ENCODE measurements at regions not wholly inside any gene's neighbourhood (a gene's known extent, or its start where the extent isn't known, plus 50 kb on each side); places are given as distances from the start of the nearest gene placed in this dataset.
A peak's percentile ranks its signal among the peaks of the same experiment; 100 is the strongest.

DNA sequence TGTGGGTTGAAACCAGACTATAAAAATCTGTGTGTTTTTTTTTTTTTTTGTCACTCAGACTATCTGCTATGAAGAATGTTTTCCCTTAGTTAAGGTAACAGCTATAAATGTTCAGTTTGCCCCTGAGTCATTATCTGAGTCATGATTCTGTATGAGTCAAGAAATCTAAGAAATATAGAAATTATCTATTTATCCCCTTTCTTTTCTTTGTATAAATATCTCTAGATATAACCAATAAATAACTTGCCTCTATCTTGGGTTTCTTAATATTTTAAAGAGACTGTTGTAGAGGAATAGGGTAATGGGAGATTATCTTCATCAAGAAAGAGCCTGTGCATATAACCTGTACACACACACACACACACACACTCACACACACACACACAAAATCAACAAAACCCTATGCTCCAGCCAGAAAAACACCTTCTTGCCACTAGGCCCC lies 161.7 kb upstream of the EEA1 start:
- no peaks in the 10 kb centered on the region for H3K79me2 ChIP-seq (ENCODE audit: insufficient read depth, low read length)
- H3K4me2 ChIP-seq (ENCODE audit: low read length) = peak overlapping the region; percentile 63
- DNase-seq (ENCODE audit: low read depth) (peak; percentile 78), FAIRE-seq (no peak)
- Mint-ChIP-seq H3K27ac (ENCODE audit: unreplicated experiment) (peak overlapping the region; percentile 89), H3K4me1 (ENCODE audit: low read depth, unreplicated experiment) (peaks cover 28% of the 10 kb centered on the region), H3K27me3 (ENCODE audit: low read depth, unreplicated experiment) (no peaks in the 10 kb centered on the region), H3K9me3 (ENCODE audit: unreplicated experiment) (no peaks in the 10 kb centered on the region), H3K4me3 (ENCODE audit: unreplicated experiment) (no peak overlapping the region), H3K36me3 (ENCODE audit: low read depth, unreplicated experiment) (no peaks in the 10 kb centered on the region)
- peaks cover 34% of the 10 kb centered on the region for H3K4me1 ChIP-seq (ENCODE audit: insufficient read depth, low read length)
- TF ChIP-seq EZH2 (IDR thresholded peaks at IDR 0.05; ENCODE audit: insufficient read depth, low read length) = no peak
- TF ChIP-seq, protein P1, sequence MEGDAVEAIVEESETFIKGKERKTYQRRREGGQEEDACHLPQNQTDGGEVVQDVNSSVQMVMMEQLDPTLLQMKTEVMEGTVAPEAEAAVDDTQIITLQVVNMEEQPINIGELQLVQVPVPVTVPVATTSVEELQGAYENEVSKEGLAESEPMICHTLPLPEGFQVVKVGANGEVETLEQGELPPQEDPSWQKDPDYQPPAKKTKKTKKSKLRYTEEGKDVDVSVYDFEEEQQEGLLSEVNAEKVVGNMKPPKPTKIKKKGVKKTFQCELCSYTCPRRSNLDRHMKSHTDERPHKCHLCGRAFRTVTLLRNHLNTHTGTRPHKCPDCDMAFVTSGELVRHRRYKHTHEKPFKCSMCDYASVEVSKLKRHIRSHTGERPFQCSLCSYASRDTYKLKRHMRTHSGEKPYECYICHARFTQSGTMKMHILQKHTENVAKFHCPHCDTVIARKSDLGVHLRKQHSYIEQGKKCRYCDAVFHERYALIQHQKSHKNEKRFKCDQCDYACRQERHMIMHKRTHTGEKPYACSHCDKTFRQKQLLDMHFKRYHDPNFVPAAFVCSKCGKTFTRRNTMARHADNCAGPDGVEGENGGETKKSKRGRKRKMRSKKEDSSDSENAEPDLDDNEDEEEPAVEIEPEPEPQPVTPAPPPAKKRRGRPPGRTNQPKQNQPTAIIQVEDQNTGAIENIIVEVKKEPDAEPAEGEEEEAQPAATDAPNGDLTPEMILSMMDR (IDR thresholded peaks at IDR 0.05; ENCODE audit: insufficient read depth, low read depth, low read length) = no peak
- H3K4me3 ChIP-seq (ENCODE audit: insufficient read depth, low read depth, low read length) = no peak overlapping the region
- peak overlapping the region; percentile 78 for H3K27ac ChIP-seq (ENCODE audit: low read depth, low read length)
- peak overlapping the region; percentile 56 for H3K9ac ChIP-seq (ENCODE audit: low read length)
- no peaks in the 10 kb centered on the region for H3K27me3 ChIP-seq (ENCODE audit: insufficient read depth, low read length)
- H3K9me3 ChIP-seq (ENCODE audit: insufficient read depth, low read depth, low read length) = peaks cover 3% of the 10 kb centered on the region
- H2AFZ ChIP-seq (ENCODE audit: low read depth, low read length) = no peak overlapping the region
- no peaks in the 10 kb centered on the region for H4K20me1 ChIP-seq (ENCODE audit: insufficient read depth, low read length)
- no peaks in the 10 kb centered on the region for H3K36me3 ChIP-seq (ENCODE audit: insufficient read depth, low read length)

DNA sequence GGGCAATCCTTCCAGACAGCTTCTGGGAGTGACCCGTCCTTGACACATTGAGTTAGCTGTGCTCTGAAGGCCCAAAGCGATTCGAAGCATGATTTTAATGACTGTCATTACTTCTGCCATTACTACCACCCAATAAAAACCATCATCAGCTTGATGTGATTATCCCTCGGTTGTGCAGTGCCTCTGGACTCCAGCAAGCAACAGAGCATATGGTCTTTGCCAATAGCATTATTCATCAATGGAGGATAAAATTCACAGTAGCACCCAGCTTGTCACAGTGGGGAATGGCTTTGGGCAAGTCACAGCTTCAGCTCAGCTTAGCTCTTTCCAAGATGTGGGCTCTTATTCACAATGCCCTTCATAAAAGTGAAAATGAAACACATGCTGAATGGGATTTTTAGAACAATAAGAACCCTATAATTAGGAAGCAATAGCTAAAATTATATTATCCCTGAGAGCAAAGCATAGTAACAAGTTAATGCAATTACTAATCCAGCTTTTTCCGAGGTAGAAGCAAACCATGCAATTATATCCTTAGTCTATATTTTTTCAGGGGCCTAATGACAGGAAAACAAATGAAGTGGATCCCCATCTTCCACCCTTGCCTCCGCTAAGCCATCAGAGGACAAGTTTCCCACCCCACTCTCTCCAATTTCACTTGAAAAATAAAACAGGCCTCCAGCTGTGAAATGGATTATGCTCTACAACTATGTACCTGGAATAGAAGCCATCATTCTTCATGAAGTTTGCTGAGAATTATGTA lies 163.0 kb upstream of the EEA1 start:
- DNase-seq (ENCODE audit: low read depth) (no peak), FAIRE-seq (no peak)
- H3K27me3 ChIP-seq (ENCODE audit: insufficient read depth, low read length) = no peaks in the 10 kb centered on the region
- Mint-ChIP-seq H3K4me1 (ENCODE audit: low read depth, unreplicated experiment) (peaks cover 29% of the 10 kb centered on the region), H3K27ac (ENCODE audit: unreplicated experiment) (no peak overlapping the region), H3K4me3 (ENCODE audit: unreplicated experiment) (no peak overlapping the region), H3K27me3 (ENCODE audit: low read depth, unreplicated experiment) (no peaks in the 10 kb centered on the region), H3K36me3 (ENCODE audit: low read depth, unreplicated experiment) (no peaks in the 10 kb centered on the region), H3K9me3 (ENCODE audit: unreplicated experiment) (no peaks in the 10 kb centered on the region)
- H4K20me1 ChIP-seq (ENCODE audit: insufficient read depth, low read length) = no peaks in the 10 kb centered on the region
- no peaks in the 10 kb centered on the region for H3K36me3 ChIP-seq (ENCODE audit: insufficient read depth, low read length)
- H3K4me3 ChIP-seq (ENCODE audit: insufficient read depth, low read depth, low read length) = no peak overlapping the region
- no peak overlapping the region for H3K4me2 ChIP-seq (ENCODE audit: low read length)
- TF ChIP-seq, protein P1 (IDR thresholded peaks at IDR 0.05; ENCODE audit: insufficient read depth, low read depth, low read length) = no peak
- no peak for TF ChIP-seq EZH2 (IDR thresholded peaks at IDR 0.05; ENCODE audit: insufficient read depth, low read length)
- H3K9ac ChIP-seq (ENCODE audit: low read length) = no peak overlapping the region
- peaks cover 34% of the 10 kb centered on the region for H3K4me1 ChIP-seq (ENCODE audit: insufficient read depth, low read length)
- H3K9me3 ChIP-seq (ENCODE audit: insufficient read depth, low read depth, low read length) = peaks cover 3% of the 10 kb centered on the region
- H3K27ac ChIP-seq (ENCODE audit: low read depth, low read length) = no peak overlapping the region
- H3K79me2 ChIP-seq (ENCODE audit: insufficient read depth, low read length) = no peaks in the 10 kb centered on the region
- no peak overlapping the region for H2AFZ ChIP-seq (ENCODE audit: low read depth, low read length)

DNA sequence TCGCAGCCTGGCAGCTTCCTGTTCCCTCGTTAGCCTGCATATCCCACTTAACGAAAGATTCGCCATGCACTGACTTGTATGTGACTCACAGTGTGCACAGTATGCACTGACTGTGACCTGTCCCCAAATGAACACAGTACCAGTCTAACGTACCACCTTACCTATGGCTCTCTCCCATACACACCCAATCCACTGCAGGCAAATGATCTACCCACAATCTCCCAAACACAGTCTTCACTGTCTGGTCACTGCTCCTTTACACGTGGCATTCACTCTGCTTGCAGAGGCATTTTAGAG lies 163.5 kb upstream of the EEA1 start:
- DNase-seq (ENCODE audit: low read depth) = no peak
- H3K36me3 ChIP-seq (ENCODE audit: insufficient read depth, low read length) = no peaks in the 10 kb centered on the region
- no peak overlapping the region for H3K9ac ChIP-seq (ENCODE audit: low read length)
- no peaks in the 10 kb centered on the region for H4K20me1 ChIP-seq (ENCODE audit: insufficient read depth, low read length)
- no peak overlapping the region for H3K4me2 ChIP-seq (ENCODE audit: low read length)
- H3K27me3 ChIP-seq (ENCODE audit: insufficient read depth, low read length) = no peaks in the 10 kb centered on the region
- Mint-ChIP-seq H3K36me3 (ENCODE audit: low read depth, unreplicated experiment) (no peaks in the 10 kb centered on the region), H3K9me3 (ENCODE audit: unreplicated experiment) (no peaks in the 10 kb centered on the region), H3K27me3 (ENCODE audit: low read depth, unreplicated experiment) (no peaks in the 10 kb centered on the region), H3K4me1 (ENCODE audit: low read depth, unreplicated experiment) (peaks cover 29% of the 10 kb centered on the region), H3K4me3 (ENCODE audit: unreplicated experiment) (no peak overlapping the region), H3K27ac (ENCODE audit: unreplicated experiment) (no peak overlapping the region)
- H3K9me3 ChIP-seq (ENCODE audit: insufficient read depth, low read depth, low read length) = peaks cover 3% of the 10 kb centered on the region
- no peak for FAIRE-seq
- H3K27ac ChIP-seq (ENCODE audit: low read depth, low read length) = no peak overlapping the region
- H3K4me1 ChIP-seq (ENCODE audit: insufficient read depth, low read length) = peaks cover 34% of the 10 kb centered on the region
- no peak overlapping the region for H3K4me3 ChIP-seq (ENCODE audit: insufficient read depth, low read depth, low read length)
- no peak overlapping the region for H2AFZ ChIP-seq (ENCODE audit: low read depth, low read length)
- H3K79me2 ChIP-seq (ENCODE audit: insufficient read depth, low read length) = no peaks in the 10 kb centered on the region
- TF ChIP-seq, protein P1 (IDR thresholded peaks at IDR 0.05; ENCODE audit: insufficient read depth, low read depth, low read length) = no peak
- no peak for TF ChIP-seq EZH2 (IDR thresholded peaks at IDR 0.05; ENCODE audit: insufficient read depth, low read length)

Data from astrocyte (in vitro differentiated cells and primary cell).